AG08395 (cell line): ENCODE measurements at regions not wholly inside any gene's neighbourhood (a gene's known extent, or its start where the extent isn't known, plus 50 kb on each side); places are given as distances from the start of the nearest gene placed in this dataset.

Experiments used
- DNase-seq: peaks from one replicate; pipeline ENCODE4 v3.0.0; 2012; ENCODE audit warnings: mixed read lengths, low spot score

GRCh38 chr11:112401036-112401769, 140.5 kb upstream of the PLET1 start:
- DNase-seq: no peak

DNA sequence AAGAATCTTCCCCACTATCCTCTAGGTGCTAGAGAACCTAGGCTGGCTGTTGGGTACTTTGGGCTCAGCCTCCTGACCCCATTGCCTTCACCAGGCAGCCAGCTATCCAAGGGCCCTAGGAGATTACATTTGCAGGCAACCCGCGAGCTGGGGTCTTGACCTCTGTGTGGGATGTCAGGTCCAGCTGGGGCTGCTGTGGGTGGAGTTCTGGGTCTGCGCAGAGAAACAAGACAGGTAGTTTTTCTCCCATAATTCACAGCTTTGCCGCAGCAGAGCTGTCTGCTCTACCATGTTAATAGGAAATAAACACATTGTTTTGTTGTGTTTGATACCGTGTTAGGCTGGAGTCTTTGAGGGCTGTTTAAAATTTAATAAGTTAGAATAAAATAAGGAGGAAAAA, 142.8 kb upstream of the PLET1 start:
- DNase-seq: no peak

DNA sequence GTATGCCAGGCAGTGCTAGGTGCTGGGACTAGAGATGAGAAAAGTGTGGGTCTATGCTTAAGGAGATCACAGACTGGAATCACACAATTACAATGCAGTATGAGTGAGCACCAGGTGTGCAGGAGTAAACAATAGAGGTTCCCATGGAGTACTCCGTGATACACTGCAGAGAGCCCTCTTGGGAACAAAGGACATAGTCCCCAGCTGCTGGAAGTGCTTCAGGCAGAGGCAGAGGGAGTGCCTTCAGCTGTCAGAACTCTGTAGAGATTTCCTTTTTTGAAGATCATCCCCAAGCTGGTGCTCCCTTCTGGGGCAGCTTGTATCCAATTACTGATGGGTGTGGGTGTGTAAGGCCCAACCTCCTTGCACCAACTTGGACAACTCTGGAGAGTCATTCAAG, 143.5 kb upstream of the PLET1 start:
- no peak for DNase-seq

DNA sequence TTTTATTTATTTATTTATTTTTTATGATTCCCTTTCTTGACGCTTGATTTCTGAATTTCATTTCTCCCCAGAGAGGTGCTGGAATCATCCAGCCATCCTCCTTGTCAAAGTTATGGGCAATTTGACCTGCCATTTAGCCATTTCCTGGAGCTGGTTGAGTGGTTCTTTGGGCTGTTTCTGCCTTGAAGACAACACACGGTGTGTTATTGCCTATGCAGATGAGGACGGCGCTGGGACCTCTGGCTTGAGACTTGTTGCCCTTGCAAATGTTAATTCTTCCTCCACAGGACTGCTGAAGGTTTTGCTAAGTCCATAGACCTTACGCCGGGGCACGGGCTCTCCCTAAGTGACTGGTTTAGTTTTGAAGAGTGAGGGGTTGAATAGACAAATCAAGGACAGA, 147.9 kb upstream of the PLET1 start:
- DNase-seq: no peak

DNA sequence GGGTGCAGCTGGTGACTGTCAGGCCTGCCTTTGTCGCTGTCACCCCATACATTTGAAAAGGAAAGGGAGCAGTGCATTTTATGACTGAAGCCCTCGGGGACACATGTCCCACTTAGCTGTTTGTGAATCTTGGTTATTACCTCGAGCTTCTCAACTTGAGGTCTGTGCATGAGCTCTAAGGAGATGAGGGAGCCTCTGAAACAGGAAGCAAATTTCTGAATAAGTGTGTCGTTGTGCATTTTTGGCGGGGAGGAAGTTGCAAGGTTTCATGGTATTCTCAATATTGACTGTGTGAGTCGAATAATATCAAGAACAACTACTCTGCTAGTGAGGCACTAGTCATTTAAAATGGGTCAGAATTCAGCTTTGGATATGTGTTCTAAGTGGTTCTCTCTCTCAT, 149.7 kb upstream of the PLET1 start:
- no peak for DNase-seq

GRCh38 chr11:112412383-112412782, 151.7 kb upstream of the PLET1 start:
- no peak for DNase-seq

- no peak for DNase-seq
Observed at GRCh38 chr11:112417339-112417738, 156.7 kb upstream of the PLET1 start.

- no peak for DNase-seq
Observed at GRCh38 chr11:112418438-112418837, 157.8 kb upstream of the PLET1 start.

DNA sequence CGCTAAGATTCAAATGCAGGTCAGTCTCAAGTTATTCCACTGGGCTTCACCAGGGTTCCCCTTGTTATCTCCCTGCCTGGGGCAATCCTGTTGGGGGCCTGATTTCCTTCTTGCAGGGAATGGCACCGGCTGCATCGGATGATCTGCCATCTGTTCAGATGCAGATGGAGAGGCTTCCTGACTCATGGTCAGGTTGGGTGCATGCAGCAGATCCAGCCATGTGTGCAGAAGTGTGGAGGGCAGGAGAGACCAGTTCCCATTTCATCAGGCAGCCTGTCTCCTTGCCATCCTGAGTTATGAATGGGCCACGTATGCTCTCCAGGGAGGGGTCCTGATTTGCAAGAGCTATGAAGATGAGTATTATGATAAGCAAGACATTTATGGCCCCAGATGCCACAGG, 161.2 kb upstream of the PLET1 start:
- DNase-seq: no peak

GRCh38 chr11:112425121-112425520, 164.5 kb upstream of the PLET1 start:
- DNase-seq: no peak

GRCh38 chr11:112437096-112437495, 176.4 kb upstream of the PLET1 start:
- no peak for DNase-seq

- DNase-seq: no peak
Observed at GRCh38 chr11:112439614-112440013, 179.0 kb upstream of the PLET1 start.

DNA sequence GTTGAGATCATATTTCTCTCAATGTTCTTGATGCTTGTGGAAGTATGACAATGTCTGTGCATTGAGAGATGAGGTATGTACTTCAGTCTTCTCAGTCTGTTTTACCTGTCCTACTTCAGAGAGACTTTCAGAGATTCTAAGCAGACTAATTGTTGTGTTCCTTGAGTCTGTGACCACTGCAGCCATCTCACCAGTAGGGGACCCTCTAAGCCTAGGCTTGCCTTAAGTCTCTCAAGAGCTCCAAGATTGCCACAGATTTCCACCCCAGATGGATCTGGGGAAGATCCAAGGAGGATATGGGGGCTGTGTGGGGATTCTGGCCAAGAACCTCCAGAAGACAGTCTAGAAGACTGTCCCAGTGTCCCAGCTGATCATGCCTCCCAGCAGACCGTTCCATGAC, 179.9 kb upstream of the PLET1 start:
- no peak for DNase-seq

- no peak for DNase-seq
Observed at GRCh38 chr11:112448168-112448567, 187.5 kb upstream of the PLET1 start.

DNA sequence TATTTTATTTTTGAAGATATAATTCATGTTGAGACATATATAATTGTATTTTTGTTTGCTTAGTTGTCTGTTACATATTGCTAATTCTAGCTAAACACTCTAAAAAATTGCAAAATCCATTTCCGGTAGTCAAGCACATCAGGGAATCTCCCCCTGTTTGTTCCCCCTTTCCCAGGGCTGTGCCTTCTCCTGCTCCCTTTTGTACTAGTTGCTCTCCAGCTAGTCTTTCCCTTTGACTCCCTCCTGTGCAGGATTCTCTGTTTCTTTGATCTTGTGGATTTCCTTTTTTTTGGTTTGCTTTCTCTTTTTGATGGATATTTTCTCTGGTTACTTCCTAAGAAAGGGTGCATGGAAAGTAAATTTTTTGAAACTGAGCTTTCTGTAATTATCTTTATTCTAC, 188.1 kb upstream of the PLET1 start:
- DNase-seq: no peak

DNA sequence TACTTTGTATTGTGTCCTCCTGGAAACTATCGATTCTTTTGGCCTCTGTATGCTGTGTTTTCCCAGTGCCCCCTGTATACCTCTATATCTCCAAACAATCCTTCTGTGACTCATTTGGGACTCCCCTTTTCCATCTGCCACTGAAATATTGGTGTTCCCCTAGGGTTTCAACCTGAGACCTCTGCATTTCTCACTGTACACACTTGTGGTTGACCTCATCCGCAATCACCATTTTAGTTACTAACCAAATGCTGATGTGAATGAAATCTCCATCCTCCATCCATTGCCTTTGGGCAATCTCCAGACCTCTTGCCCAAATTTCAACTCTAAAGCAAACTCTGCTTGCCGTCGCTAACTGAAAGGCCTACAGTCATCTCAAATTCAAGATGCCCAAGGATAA, 190.6 kb upstream of the PLET1 start:
- DNase-seq: no peak

DNA sequence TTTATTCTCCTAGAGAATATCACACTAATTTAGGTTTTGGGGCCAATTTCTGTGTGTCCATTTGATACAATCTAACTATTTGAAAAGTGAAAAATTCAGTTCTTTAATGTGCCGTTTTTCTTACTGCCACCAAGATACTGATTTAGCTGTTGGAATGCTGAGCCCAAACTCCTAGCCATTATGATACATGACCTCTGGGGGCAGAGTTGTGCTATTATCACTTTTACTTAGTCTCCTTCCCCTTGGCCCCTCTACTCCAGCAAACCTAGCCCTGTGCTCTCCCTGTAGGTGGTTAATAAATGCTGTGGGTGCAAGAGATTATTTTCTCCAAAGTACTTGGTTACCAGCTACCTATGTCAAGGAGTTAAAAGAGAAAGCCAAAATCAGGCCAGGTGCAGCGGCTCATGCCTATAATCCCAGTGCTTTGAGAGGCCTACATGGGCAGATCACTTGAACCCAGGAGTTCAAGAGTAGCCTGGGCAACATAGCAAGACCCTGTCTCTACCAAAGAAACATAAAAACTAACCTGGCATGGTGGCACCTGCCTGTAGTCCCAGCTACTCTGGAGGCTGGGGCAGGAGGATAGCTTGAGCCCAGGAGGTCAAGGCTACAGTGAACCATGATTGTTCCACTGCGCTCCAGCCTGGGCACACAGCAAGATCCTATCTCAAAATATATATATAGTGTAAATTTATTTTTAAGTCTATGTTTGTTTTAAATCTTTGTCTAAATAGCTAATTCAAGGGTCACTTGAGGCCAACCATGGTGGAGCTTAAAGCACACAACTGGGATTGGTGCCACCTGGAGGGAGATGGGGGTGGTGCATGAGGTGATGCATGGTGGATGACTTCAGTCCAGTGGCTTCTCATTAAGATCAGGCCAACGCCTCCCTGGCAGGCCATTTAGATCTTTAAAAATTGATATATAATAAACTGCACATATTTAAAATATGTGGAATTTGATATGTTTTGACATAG, 193.2 kb upstream of the PLET1 start:
- peak; percentile 46 for DNase-seq

- no peak for DNase-seq
Observed at GRCh38 chr11:112454841-112455240, 194.2 kb upstream of the PLET1 start.

DNA sequence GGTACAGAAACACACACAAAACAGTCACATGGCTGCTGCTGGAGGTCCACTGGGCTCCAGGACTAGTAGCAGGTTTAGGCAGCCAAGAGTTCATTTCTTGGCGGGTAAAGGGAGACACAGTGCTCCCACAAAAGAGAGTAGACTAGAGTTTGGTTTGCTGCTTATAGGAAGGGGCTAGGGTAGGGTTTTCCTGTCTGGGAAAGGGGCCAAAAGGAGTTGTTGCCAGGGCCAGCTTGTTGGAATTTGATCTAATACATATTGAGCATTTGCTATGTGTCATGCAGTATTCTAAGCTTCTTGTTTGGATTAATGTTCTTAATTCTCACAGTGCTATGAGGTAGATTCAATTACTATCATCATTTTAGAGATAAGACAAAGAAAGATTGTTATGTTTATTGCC, 195.1 kb upstream of the PLET1 start:
- no peak for DNase-seq

GRCh38 chr11:112457532-112457931, 196.9 kb upstream of the PLET1 start:
- DNase-seq: no peak

DNA sequence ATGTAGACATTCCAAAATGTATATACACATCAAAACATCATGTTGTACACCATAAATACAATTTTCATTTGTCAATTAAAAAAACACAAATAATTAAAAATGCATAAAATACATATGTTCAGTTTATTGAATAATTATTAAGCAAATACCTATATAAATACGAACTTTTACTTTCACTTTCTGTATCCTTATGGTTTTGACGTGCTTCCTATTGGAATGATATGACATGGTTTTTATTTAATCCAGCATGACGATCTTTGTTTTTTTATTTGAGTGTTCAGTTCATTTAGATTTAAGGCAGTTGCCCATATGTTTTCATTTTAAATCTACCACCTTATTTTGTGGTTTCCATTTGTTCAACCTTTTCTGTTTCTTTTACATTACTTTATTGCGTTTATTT, 198.3 kb upstream of the PLET1 start:
- no peak for DNase-seq

GRCh38 chr11:112460141-112460540, 199.5 kb upstream of the PLET1 start:
- no peak for DNase-seq

DNA sequence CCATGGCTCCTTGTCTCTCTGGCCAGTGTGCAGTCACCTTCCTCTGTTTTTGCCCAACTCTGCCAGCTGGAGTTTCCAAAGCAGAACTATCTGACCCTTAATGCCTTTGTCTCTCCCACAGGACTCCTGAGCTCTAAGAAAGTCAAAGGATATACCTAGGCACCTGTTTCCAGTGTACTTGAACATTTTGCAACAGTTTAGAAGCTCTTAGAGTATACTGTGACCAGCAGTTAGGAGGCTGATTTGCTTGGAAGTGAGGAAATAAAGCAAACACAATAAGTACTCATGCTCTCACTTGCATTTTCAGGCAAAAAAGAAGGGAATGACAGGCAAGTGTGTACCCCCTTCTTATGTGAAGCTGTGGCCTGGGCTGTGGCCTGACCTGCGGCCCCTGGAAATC, 204.3 kb upstream of the PLET1 start:
- DNase-seq: no peak
